ENCODE measurements at regions not wholly inside any gene's neighbourhood (a gene's known extent, or its start where the extent isn't known, plus 50 kb on each side); places are given as distances from the start of the nearest gene placed in this dataset.

DNA sequence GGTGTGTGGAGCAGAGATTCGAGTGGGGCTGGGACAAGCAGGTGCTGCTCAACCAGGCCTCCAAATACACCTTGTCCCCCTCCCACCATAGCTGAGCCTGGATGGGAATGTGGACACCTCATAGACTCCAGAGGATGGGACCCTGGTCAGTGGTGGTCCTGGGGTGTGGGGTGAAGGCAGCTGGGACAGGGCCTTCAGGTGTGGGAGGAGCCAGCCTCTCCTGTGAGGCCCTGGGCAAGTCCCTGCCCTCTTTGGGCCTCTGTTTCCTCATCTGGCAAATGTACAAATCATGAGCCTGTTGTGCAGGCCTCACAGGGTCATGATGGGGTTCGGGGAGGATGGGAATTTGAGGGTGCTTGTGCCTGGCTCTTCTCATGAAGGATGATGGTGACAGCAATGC, 362.9 kb upstream of the NUPR2 start:
- Histone ChIP-seq H3K9me3 (no peaks in the 10 kb centered on the region; the same call in none of the 2 replicates), H3K4me2 (no peak overlapping the region), H3K4me1 (ENCODE audit: control insufficient read depth in 1 of 2, insufficient read depth in 2 of 2, low read depth in 1 of 2, low read length in 1 of 2) (no peaks in the 10 kb centered on the region), H4K20me1 (ENCODE audit: insufficient read depth) (no peaks in the 10 kb centered on the region), H3K27ac (ENCODE audit: low read depth in 2 of 2, low read length in 1 of 2) (no peak overlapping the region), H3F3A (replicated peaks; ENCODE audit: insufficient read depth) (no peaks in the 10 kb centered on the region), H3K9ac (no peak overlapping the region), H2AFZ (ENCODE audit: low read depth) (no peak overlapping the region), H3K4me3 (ENCODE audit: low read depth in 2 of 2, low read length in 1 of 2) (no peak overlapping the region), H3K27me3 (ENCODE audit: insufficient read depth) (no peaks in the 10 kb centered on the region), H3K79me2 (ENCODE audit: insufficient read depth) (no peaks in the 10 kb centered on the region), H3K9me2 (no peaks in the 10 kb centered on the region), H3K36me3 (replicated peaks in 1 of 2; ENCODE audit: control insufficient read depth in 1 of 2, insufficient read depth in 2 of 2, low read length in 1 of 2) (no peaks in the 10 kb centered on the region)
- CTCF ChIA-PET = no interaction called here
- 0% methylated on average over 2 of the region's 2 CpGs for WGBS (ENCODE audit: low lambda C conversion rate)
- POLR2A ChIA-PET = no interaction called here
- TF ChIP-seq, protein P1, sequence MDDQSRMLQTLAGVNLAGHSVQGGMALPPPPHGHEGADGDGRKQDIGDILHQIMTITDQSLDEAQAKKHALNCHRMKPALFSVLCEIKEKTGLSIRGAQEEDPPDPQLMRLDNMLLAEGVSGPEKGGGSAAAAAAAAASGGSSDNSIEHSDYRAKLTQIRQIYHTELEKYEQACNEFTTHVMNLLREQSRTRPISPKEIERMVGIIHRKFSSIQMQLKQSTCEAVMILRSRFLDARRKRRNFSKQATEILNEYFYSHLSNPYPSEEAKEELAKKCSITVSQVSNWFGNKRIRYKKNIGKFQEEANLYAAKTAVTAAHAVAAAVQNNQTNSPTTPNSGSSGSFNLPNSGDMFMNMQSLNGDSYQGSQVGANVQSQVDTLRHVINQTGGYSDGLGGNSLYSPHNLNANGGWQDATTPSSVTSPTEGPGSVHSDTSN (IDR thresholded peaks at IDR 0.05) = no peak
- TF ChIP-seq RCOR1 (IDR thresholded peaks at IDR 0.05; ENCODE audit: low read length) = no peak
- TF ChIP-seq ELF1 (IDR thresholded peaks at IDR 0.05) = no peak
- TF ChIP-seq EP300 (IDR thresholded peaks at IDR 0.05; ENCODE audit: borderline replicate concordance in 1 of 2, low read depth in 1 of 2, low read length in 1 of 2) = no peak
- TF ChIP-seq FOXJ3 (CRISPR knock-in tag; IDR thresholded peaks at IDR 0.05) = no peak
- no peak for TF ChIP-seq TEAD4 (IDR thresholded peaks at IDR 0.05; ENCODE audit: borderline replicate concordance, insufficient read depth)
- TF ChIP-seq TCF12 (IDR thresholded peaks at IDR 0.05) = no peak
- no peak for TF ChIP-seq YY1 (IDR thresholded peaks at IDR 0.05; ENCODE audit: low read depth)
- DNase-seq = no peak

DNA sequence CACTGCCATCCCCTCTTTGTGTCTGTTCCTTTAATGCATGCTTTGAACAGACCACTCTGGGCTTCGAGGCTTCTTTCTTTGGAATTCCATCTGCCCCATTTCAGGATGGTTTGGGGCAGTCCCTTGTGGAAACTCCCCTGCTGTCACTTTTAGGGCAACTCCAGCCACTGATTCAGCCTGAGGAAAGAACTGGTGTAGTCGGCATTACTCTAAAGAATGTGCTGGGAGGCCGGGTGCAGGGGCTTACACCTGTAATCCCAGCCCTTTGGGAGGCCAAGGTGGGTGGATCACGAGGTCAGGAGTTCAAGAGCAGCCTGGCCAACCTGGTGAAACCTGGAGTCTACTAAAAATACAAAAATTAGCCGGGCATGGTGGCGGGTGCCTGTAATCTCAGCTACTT, 358.1 kb upstream of the NUPR2 start:
- no peaks in the 10 kb centered on the region for H3K27me3 ChIP-seq (ENCODE audit: insufficient read depth)
- no peaks in the 10 kb centered on the region for H3K4me1 ChIP-seq (ENCODE audit: control insufficient read depth in 1 of 2, insufficient read depth in 2 of 2, low read depth in 1 of 2, low read length in 1 of 2)
- POLR2A ChIA-PET = no interaction called here
- H3K79me2 ChIP-seq (ENCODE audit: insufficient read depth) = no peaks in the 10 kb centered on the region
- no peak overlapping the region for H2AFZ ChIP-seq (ENCODE audit: low read depth)
- peaks cover 16% of the 10 kb centered on the region for H3K9me3 ChIP-seq
- no peak overlapping the region for H3K4me3 ChIP-seq (ENCODE audit: low read depth in 2 of 2, low read length in 1 of 2)
- no peaks in the 10 kb centered on the region for H3F3A ChIP-seq (replicated peaks; ENCODE audit: insufficient read depth)
- CTCF ChIA-PET = no interaction called here
- no peaks in the 10 kb centered on the region for H4K20me1 ChIP-seq (ENCODE audit: insufficient read depth)
- no peaks in the 10 kb centered on the region for H3K36me3 ChIP-seq (replicated peaks in 1 of 2; ENCODE audit: control insufficient read depth in 1 of 2, insufficient read depth in 2 of 2, low read length in 1 of 2)
- H3K27ac ChIP-seq (ENCODE audit: low read depth in 2 of 2, low read length in 1 of 2) = no peak overlapping the region
- H3K9me2 ChIP-seq = no peaks in the 10 kb centered on the region
- no peak overlapping the region for H3K4me2 ChIP-seq
- WGBS (ENCODE audit: low lambda C conversion rate) = 0% methylated on average over 6 of the region's 6 CpGs
- TF ChIP-seq RAD21 (IDR thresholded peaks at IDR 0.05; ENCODE audit: low read length) (no peak), NRF1 (IDR thresholded peaks at IDR 0.05; ENCODE audit: low read depth, low read length) (no peak), MEF2A (IDR thresholded peaks at IDR 0.05; ENCODE audit: borderline replicate concordance, low read depth) (no peak), FOXJ3 (CRISPR knock-in tag; IDR thresholded peaks at IDR 0.05) (no peak), RCOR1 (IDR thresholded peaks at IDR 0.05; ENCODE audit: low read length) (no peak), RFX5 (IDR thresholded peaks at IDR 0.05; ENCODE audit: low read length) (no peak), ELF1 (IDR thresholded peaks at IDR 0.05) (no peak), FOSL2 (IDR thresholded peaks at IDR 0.05; ENCODE audit: borderline replicate concordance, low read depth) (no peak), TEAD4 (IDR thresholded peaks at IDR 0.05; ENCODE audit: borderline replicate concordance, insufficient read depth) (no peak)
- TF ChIP-seq, protein P2, sequence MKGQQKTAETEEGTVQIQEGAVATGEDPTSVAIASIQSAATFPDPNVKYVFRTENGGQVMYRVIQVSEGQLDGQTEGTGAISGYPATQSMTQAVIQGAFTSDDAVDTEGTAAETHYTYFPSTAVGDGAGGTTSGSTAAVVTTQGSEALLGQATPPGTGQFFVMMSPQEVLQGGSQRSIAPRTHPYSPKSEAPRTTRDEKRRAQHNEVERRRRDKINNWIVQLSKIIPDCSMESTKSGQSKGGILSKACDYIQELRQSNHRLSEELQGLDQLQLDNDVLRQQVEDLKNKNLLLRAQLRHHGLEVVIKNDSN (IDR thresholded peaks at IDR 0.05; ENCODE audit: borderline replicate concordance, low read depth) = no peak
- TF ChIP-seq, protein P3, sequence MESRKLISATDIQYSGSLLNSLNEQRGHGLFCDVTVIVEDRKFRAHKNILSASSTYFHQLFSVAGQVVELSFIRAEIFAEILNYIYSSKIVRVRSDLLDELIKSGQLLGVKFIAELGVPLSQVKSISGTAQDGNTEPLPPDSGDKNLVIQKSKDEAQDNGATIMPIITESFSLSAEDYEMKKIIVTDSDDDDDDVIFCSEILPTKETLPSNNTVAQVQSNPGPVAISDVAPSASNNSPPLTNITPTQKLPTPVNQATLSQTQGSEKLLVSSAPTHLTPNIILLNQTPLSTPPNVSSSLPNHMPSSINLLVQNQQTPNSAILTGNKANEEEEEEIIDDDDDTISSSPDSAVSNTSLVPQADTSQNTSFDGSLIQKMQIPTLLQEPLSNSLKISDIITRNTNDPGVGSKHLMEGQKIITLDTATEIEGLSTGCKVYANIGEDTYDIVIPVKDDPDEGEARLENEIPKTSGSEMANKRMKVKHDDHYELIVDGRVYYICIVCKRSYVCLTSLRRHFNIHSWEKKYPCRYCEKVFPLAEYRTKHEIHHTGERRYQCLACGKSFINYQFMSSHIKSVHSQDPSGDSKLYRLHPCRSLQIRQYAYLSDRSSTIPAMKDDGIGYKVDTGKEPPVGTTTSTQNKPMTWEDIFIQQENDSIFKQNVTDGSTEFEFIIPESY (IDR thresholded peaks at IDR 0.05; ENCODE audit: borderline replicate concordance, low read depth) = no peak
- no peak overlapping the region for H3K9ac ChIP-seq
- DNase-seq = no peak

Measured in SK-N-SH (cell line).